HG02943 (cell line): ENCODE measurements at regions not wholly inside any gene's neighbourhood (a gene's known extent, or its start where the extent isn't known, plus 50 kb on each side); places are given as distances from the start of the nearest gene placed in this dataset.

Source experiments
- ATAC-seq: cut with Tn5 transposase; IDR thresholded peaks from one replicate; pipeline ENCODE4 v1.9.1; 2021; ENCODE audit warnings: mild to moderate bottlenecking, low read depth, moderate library complexity; ENCODE audit not compliant: unreplicated experiment

DNA sequence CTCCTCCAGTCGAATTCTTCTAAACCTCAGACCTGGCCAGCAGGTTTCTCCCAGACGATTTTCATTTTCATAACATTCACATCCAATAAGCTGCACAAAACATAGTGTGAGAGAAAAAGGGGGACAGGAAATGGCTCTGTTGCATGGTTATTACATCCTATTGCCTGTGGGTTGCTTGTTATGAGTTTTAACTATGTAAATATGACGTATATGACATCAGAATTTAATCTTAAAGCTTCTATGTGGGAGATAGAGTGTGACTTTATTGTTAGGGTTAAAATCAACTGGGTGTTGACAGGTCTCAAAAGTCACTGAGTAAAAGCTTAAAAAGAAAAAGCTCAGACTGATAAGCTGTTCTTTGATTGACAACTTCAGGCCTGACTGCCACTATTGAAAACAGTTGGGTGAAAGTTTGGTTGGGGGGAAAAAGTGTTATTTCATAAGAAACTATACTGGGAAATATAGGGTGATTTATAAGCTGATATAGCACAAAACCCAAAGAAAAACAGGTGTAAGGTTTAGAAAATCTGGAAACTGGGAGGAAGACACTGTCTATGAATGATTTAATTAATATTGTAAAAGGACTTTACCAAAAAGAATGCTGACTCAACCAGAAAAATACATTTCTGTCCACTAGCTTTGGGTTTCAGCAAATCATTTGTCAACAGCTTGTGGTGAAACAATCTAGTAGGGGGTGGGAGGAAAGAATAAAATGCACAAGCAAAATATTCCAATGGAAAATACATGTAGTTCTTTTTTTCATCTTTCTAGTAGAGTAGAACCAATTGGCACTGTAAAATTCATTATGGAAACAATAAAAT lies 134.1 kb upstream of the CEP162 start:
- no peak for ATAC-seq

DNA sequence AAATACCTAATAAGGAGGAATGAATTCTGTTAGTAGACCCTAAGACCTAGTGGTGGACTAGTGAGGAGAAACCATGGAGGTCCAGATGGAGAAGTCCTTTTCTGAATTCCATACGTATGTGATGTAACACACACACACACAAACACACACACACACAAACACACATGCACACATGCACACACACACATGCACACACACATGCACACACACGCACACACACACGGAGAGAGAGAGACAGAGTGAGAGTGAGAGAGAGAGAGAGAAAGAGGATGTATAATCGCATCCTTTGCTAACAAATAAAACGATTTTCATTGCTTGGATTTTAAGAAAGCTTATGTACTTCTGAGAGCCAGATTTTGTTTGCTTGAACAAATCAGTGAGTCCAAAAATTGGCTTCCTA lies 132.6 kb upstream of the CEP162 start:
- no peak for ATAC-seq

DNA sequence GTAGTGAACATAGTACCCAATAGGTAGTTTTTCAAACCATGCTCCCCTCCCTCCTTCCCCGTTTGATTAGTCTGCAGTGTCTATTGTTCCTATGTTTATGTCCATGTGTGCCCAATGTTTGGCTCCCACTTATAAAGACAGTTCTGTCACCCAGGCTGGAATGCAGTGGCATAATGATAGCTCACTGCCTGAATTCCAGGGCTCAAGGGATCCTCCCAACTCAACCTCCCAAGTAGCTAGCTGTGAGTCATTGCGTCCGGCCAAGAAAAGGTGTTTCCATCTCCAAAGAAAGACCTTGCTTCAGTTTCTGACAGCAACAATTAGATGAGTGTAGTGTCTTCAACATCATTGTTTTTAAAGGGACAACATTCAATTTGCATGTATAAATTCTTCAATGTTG lies 131.1 kb upstream of the CEP162 start:
- no peak for ATAC-seq

DNA sequence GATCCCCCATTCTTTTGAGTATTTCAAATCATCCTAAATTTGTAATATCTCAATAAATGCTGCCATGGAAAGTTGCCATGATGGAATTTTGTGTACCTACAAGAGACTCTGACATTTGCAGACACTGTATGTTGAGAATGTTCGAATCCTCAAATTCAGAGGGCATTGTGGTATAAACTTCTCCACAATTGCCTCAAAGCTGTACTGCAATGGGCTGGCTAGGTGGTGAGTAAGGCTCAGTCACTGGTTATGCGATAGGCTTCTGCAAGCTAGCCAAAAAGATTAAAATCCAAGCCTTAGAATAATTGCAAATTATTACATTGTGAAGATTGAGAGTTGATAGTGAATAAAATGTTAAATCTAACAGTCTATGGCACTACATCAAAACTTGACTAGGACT lies 130.2 kb upstream of the CEP162 start:
- ATAC-seq: no peak

DNA sequence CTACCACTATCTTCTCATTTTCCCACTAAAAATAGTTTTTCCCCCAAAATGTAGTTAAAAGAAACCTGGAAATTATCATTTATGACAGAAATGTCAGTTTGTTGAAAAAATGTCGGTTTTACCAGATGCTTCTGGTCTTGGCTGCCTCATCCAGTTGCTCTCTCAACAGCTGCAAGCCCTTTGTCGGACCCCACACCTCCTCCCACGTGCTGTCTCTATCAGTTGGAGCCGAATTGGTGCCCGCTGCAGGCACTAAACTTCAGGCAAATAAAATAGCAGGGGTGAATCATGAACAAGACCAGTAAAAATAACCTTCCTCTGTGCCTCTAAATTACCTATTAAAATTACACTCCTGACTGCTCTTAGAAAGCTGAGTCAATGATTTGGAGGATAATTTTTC lies 129.5 kb upstream of the CEP162 start:
- no peak for ATAC-seq

DNA sequence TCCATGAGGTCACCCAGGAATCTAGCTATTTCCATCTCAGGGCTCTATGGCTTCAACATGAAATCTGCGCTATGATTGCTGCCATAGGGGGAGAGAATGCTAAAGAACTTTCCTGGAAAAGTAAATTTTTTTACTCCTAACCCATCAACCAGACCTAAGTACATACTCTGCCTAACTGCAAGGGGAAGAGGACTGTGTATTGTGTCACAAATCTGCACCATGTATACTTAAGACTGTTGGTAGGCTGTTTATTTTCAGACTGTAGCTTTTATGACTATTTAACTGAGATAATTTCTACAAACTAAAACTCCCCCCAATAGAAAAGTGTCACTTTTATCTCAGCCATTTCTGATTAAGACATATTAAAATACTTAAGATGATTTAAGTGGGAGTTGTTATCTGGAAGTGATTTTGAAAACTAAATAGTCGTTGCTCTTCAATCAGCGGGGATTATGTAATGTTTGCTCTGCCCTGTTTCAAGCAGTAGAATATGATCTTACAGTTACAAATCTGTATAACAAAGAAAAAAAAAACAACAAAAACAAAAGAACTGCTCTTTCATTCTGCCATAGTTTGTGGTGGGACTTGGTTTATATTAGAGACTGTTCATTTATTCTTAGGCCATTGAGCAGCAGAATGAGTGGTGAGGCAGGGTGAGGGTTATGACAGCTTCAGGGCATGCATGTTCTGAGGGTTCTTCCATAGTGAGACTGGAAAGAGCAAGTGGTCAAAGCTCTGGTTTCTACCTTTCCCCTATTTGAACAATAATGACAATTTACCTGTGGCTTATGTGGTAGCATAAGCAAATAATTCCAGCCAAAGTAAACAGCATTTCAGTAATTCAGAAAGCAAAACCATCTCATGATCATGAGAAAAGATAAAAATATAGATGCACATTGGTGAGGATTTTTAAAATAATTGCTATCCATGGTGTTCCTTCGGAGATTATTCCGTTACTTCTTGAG lies 126.3 kb upstream of the CEP162 start:
- ATAC-seq: no peak

DNA sequence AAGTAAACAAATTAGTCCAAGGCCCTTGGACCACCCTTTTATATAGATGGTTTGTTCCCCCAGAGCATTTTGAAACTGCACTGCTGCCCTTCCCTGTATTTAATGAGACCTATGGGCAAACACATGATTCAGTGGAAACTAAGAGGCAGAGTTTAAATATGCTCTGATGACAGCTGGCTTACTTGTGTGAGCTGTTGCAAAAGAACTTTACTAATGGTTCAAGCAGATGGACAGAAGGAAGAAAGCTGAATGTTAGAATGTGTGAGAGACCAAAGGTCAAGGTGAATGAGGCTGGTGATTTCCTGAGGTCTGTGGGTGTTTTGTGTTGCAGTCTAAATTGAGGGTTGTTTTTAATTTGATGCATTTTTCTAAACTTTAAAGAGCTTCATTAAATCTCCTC lies 123.0 kb upstream of the CEP162 start:
- ATAC-seq: no peak

DNA sequence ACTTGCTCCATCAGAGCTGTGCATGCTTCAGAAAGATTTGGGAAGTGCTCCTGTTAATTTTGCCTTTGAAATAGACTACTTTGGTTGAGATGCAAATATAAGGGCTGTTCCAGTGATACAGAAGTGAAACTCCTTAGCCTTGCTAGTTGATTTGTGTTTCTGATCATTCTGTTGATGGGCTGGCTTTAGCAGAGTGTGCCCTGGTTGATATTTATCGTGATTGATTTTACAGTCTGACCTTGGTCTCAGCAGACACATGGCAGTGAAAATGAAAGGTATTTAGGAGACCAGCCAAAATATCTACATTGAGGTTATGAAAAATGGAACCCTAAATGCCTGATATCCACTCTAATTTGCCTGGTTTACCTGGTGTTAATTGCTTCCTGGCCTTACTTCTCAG lies 122.1 kb upstream of the CEP162 start:
- ATAC-seq: no peak

DNA sequence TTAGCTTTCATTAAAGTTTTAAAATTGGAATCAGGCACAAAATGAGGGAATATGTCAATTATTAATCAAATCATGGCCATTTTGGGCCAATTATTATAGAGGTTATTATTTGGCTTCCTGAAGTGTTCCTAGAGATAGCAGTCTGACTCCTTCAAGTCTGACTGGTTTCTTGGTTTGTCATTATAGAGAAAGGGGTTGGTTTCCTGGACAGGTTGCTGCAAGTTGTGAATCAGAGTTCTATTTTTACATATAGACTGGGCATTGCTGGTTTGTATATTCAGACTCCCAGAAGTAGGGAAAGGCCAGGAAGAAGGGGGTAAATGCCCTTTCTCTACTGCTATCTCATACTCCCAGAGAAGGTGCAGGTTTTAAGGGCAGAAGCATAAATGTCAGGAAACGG lies 121.4 kb upstream of the CEP162 start:
- ATAC-seq: no peak

DNA sequence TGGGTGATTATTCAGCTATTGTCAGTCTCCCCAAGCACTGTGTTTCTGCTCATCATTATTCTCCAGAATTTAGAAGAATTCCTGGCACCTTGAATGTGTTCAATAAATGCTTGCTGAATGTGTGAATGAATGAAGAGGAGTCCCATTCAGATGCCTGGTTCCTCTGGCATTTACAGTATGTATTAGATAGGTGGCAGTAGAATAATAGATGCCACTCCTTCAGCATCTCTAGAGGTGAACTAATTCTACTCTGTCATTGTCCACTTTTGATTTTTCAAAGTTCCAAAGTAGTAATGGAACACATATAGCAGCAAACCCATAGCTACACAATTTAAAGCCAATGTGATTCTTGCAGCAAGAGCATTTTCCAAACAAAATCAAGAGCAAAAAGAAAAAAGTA lies 118.9 kb upstream of the CEP162 start:
- no peak for ATAC-seq

DNA sequence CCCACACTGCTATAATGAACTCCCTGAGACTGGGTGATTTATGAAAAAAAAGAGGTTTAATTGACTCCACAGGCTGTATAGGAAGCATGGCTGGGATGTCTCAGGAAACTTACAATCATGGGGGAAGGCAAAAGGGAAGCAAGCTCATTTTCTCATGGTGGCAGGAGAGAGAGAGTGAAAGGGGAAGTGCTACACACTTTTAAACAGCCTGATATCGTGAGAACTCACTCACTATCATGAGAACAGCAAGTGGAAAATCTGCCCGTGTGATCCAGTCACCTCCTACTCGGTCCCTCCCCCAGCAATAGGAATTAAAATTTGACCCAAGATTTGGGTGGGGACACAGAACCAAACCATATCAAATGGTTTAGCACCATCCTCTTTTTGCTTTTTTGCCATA lies 116.6 kb upstream of the CEP162 start:
- no peak for ATAC-seq

DNA sequence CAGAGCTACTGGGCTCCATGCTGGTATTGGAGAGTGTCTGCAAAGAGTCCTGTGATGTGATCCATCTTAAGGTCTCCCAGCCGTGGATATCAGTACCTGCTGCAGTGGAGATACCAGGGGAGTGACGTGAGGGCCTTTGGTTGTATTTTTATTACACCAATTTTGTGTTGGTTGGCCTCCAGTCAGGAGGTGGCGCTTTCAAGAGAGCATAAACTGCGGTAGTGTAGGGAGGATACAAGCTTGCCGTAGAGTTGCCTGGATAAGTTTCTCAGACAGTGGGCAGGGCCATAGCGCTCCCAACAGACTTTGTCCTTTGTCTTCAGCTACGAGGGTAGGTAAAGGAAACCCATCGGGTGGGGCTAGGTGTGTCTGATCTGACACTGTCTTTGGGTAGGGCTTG lies 113.0 kb upstream of the CEP162 start:
- no peak for ATAC-seq

DNA sequence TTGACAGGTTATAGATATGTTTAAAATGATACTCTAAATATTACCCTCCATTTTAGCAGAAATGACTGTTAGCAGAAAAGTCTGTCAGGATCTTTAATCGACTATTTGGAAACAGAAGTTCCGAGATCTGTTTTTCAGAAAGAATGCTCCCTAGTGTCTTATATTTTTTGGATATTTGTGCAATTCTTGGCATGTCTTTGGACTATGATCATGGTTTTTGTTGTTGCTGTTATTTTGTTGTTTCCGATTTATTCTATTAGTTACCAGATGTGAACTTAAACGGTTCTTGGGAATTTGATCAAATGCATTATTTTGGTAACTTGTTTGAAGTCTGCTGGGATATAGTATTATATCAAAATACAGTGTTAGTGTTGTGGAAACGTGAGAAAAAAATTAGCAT lies 106.4 kb upstream of the CEP162 start:
- no peak for ATAC-seq

DNA sequence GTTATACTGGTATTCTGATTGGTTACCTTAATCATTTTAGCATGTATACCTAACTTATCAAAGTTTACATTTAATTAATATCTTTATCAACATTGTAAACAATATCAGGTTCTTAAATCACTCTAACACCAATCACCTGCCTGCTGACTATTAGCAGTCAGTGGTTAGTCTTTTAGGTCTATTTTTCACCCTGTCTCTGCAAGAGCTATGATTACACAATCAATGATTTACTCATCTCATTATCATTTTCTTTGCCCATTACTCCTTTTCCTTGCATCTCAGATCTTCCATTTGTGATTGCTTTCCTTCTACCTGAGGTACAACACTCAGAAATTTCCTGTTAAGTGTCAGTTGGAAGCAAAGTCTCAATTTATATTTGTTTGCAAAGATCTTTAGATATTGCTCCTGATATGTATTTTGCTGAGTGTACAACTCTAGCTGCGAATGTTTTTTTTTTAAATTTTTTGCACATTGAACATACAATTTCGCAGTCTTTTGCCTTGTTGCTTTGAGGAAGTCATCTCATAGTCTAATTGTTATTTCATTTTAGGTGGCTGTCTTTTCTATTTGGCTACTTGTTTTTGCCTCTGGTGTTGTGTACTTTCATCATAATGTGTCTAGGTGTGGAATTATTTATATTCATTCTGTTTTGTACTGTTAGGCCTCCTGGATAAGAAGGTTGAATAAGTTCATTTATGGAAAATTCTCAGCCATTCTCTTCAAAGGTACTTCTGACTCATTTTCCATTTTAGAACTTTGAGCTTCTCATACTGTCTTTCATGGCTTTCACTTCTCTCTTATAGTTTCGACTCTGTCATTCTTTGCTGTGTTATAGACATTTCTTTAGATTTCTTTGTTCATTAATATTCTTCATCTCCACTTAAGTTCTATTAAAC lies 104.9 kb upstream of the CEP162 start:
- peak; percentile 87 for ATAC-seq

DNA sequence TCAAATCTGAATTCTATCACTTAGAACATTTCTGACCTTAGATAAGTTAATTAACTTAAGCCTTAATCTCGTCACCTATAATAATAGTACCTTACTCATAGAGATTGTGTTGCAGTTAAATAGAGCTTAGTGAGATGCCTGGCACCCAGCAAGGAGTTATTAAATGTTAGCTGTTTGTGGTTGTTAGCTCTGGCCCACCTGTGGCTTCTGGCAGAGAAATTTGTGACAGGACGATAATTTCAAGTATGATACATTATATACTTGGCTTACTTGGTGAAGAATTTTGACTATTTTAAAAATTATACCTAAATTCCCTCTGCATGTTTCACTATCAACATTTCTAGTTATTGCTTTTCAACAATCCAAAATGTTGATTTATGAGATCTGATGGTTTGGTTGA lies 102.9 kb upstream of the CEP162 start:
- no peak for ATAC-seq

DNA sequence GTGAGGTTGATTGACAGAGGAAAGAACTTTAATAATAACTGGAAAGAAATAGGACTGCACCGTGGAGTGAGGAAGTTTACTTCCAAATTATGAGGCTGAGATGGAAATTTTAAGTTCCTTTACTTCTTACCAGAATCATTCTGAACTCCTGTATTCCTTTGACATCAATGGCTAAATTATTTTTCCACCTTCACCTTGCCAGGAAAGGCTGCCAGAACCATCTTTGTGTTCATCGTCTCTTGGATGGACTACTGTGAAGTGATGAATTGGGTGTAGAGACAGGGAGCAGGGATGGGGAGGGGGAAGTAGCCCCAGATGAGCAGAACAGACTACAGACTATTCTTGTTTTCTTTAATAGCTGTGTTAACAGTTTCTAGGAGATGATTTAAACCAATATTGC lies 102.1 kb upstream of the CEP162 start:
- ATAC-seq: no peak

DNA sequence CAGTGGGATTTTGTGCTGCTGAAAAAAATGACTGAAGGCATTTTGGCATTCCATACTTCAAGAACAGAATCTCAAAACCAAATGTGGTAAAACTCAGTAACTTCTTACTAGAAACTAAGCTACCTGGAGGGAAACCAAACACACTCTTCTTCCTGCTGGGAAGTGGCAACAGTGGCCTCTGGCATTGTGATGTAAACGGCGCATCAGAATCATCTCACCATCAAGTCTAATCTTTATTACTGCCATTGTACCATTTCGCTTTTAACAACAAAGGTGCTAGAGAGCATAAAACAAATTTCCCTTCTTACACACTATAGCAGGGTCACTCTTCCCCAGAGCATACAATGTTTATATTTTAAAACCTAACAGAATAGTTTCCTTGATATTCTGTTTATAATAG lies 101.6 kb upstream of the CEP162 start:
- ATAC-seq: no peak

DNA sequence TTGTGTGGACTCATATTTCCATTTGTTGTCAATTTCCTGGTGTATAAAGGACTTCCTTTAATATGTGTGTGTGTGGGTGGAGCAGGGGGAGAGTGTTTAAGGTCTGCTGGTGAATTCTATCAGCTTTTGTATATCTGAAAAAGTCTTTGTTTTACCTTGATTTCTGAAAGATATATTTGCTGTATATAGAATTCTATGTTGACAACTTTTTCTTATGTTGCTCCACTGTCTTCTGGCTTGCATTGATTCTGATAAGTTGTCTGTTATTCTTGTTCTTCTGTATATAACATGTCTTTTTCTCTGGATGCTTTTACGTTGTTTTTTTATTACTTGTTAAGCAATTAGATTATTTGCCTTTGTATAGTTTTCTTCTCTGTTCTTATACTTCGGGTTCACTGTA lies 90.0 kb upstream of the CEP162 start:
- no peak for ATAC-seq

DNA sequence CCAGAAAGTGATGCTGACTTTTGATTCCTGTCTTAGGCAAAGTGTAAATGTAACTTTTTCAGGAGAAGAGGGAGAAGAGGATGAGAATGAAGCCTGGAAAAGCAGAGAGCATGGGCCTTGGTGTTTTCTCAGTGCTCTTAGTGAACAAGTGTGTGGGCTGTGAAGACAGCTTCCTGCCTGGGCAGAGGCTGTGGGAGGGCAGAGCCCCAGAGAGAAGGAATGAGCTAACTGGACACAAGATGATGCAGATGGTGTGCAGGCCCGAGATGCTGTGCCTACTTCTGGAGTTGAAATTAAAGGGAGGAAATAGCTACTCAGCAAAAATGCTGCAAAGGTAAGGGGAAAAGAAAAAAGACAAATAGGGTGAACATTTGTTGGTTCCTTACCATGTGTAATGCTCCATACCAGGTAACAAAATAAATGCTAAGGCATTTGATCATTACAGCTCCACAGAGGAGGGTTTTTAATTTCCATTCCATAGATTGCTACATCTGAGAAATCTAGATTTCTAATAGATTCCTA lies 87.0 kb upstream of the CEP162 start:
- ATAC-seq: no peak

DNA sequence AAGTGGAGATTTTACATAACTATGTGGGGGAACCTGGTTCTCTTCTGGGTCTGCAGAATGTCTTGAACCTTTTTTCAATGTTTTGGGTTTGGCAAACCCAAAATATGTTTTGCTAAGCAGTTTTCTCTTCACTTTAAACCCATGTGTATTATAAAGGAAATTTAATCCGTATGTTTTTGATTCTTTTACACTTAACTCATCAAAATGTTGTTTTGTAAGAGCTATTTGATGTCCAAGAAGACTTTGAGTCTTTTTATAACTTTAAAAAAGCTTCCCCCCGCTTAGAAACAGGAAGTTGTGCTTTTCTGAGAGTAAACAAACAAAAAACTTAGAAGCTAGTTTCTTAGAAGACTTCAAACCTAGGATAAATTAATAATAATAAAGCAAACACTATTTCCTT lies 81.9 kb upstream of the CEP162 start:
- ATAC-seq: no peak

DNA sequence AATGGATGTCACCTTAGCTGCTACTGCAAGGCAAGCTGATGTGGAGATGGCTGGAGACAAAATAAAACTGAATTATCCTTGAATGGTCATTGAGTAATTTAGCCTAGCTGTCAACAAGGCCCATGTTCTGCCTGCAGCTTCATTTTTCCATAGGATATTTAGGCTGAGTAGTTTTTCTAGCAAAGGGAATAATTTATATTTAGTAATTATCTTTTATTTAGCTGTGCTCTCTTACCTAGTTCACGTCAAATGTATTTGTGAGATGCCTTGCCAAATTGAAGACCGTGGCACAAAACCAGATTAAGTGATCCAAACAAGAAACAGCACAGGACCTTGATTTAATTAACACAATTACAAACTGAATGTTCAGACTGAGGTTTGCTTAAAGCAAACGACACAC lies 77.4 kb upstream of the CEP162 start:
- no peak for ATAC-seq
